Endothelial cell of umbilical vein (primary cell): ENCODE measurements at regions not wholly inside any gene's neighbourhood (a gene's known extent, or its start where the extent isn't known, plus 50 kb on each side); places are given as distances from the start of the nearest gene placed in this dataset.

ENCODE experiments used
- BruUV-seq: library from RNA; stranded (reverse); fragments of 400-500 nt; replicated peaks from 2 replicates; lab custom pipeline; 2021; lab: Mats Ljungman, UMichigan
- CTCF ChIA-PET: fragments of 300-600, 350-600 bp; sonication (Branson Sonifier 250); formaldehyde crosslinking; loops from one replicate; lab custom pipeline; 2021; ENCODE audit warnings: antibody characterized with exemption, inconsistent platforms; lab: Charles Lee
- POLR2A ChIA-PET: fragments of 300-600, 350-600 bp; sonication (Branson Sonifier 250); formaldehyde crosslinking; loops from one replicate; lab custom pipeline; 2021; ENCODE audit warnings: antibody characterized with exemption, inconsistent platforms; lab: Charles Lee
- DNase-seq: peaks from one replicate; pipeline ENCODE4 v3.0.0-alpha.2; 2011; ENCODE audit warnings: low read depth, low spot score
- FAIRE-seq: peaks from 2 replicates; lab custom pipeline; 2011; peaks lifted over from hg19 to GRCh38; lab: Jason Lieb, UNC
- H2AFZ ChIP-seq: 2 replicates; pipeline ENCODE4 v1.6.0; 2012; ENCODE audit warnings: low read depth, low read length, control low read depth, inconsistent platforms
- H3K27ac ChIP-seq: 2 replicates; pipeline ENCODE4 v1.5.1; 2011; ENCODE audit warnings: low read depth, mild to moderate bottlenecking, control low read depth, low read length, moderate library complexity; ENCODE audit not compliant: insufficient read depth
- H3K27me3 ChIP-seq, 2 experiments: 2 replicates each; pipeline versions ENCODE4 v1.6.0 to v1.6.1; 2011; ENCODE audit warnings: low read length in 2 of 2, mixed read lengths in 1 of 2; ENCODE audit not compliant: control insufficient read depth in 2 of 2, insufficient read depth in 2 of 2
- H3K36me3 ChIP-seq, 2 experiments: 2 replicates in 1 of 2; 3 replicates in 1 of 2; pipeline ENCODE4 v1.5.1; 2011; ENCODE audit warnings: low read length in 2 of 2, mild to moderate bottlenecking in 1 of 2, moderate library complexity in 1 of 2; ENCODE audit not compliant: control insufficient read depth in 2 of 2, insufficient read depth in 2 of 2; ENCODE audit errors: extremely low read depth in 1 of 2
- H3K4me1 ChIP-seq: 3 replicates; pipeline ENCODE4 v1.5.1; 2011; ENCODE audit warnings: mild to moderate bottlenecking, low read length; ENCODE audit not compliant: control insufficient read depth, insufficient read depth; ENCODE audit errors: extremely low read depth
- H3K4me2 ChIP-seq: 2 replicates; pipeline ENCODE4 v1.6.1; 2011; ENCODE audit warnings: low read length, control low read depth, mixed read lengths; ENCODE audit not compliant: insufficient read depth
- H3K4me3 ChIP-seq, 3 experiments: fragments of 200-600 bp in 1 of 3; sonication (generic), shearing (Covaris generic) in 1 of 3; replicated peaks in 1 of 3; 2 replicates each; pipeline ENCODE4 v1.5.1; 2011 to 2016; ENCODE audit warnings: control low read depth in 3 of 3, low read length in 3 of 3, mild to moderate bottlenecking in 2 of 3, inconsistent platforms in 1 of 3, low read depth in 1 of 3, moderate library complexity in 1 of 3; ENCODE audit not compliant: insufficient read depth in 1 of 3
- H3K79me2 ChIP-seq: 2 replicates; pipeline ENCODE4 v1.6.0; 2012; ENCODE audit warnings: low read length, inconsistent platforms; ENCODE audit not compliant: control insufficient read depth, insufficient read depth
- H3K9ac ChIP-seq: replicated peaks from 2 replicates; pipeline ENCODE3; 2011; ENCODE audit warnings: low read length, control low read depth; ENCODE audit not compliant: insufficient read depth; ENCODE audit errors: extremely low read depth
- H3K9me1 ChIP-seq: replicated peaks from 3 replicates; pipeline ENCODE4 v1.6.0; 2011; ENCODE audit warnings: mild to moderate bottlenecking, low read length; ENCODE audit not compliant: control insufficient read depth, insufficient read depth; ENCODE audit errors: extremely low read depth
- H3K9me3 ChIP-seq: replicated peaks from 2 replicates; pipeline ENCODE4 v1.5.1; 2012; ENCODE audit warnings: low read length, inconsistent platforms; ENCODE audit not compliant: control insufficient read depth, insufficient read depth
- H4K20me1 ChIP-seq: replicated peaks from 2 replicates; pipeline ENCODE3; 2011; ENCODE audit warnings: mild to moderate bottlenecking, low read length; ENCODE audit not compliant: control insufficient read depth, insufficient read depth; ENCODE audit errors: extremely low read depth
- FOS ChIP-seq: IDR thresholded peaks from 2 replicates; pipeline ENCODE4 v1.6.1; 2011; ENCODE audit warnings: mild to moderate bottlenecking, low read length, moderate library complexity, borderline replicate concordance; ENCODE audit not compliant: insufficient read depth
- GATA2 ChIP-seq: IDR thresholded peaks from 2 replicates; pipeline ENCODE4 v1.7.0; 2011; ENCODE audit warnings: low read depth, mild to moderate bottlenecking, moderate library complexity, mixed read lengths, low read length; ENCODE audit not compliant: insufficient read length, insufficient read depth
- JUN ChIP-seq: IDR thresholded peaks from 2 replicates; pipeline ENCODE4 v1.6.1; 2011; ENCODE audit warnings: borderline replicate concordance, low read depth; ENCODE audit not compliant: insufficient read length, insufficient read depth
- MYC ChIP-seq: IDR thresholded peaks from one replicate; pipeline ENCODE4 v1.6.1; 2011; ENCODE audit warnings: mild to moderate bottlenecking, low read depth, low read length
- dilution Hi-C: fragments of 300-500 bp; cut with MboI; formaldehyde crosslinking; loops from one replicate; pipeline ENCODE4 v1.15.0; 2019; ENCODE audit warnings: low sequenced_read_pairs; ENCODE audit not compliant: extremely low pct_ligation_motif_present
- intact Hi-C: fragments of 100-400 bp; cut with micrococcal nuclease; formaldehyde crosslinking; loops from one replicate; pipeline ENCODE4 v1.10.0; 2022
- TF ChIP-seq, protein P1 (sequence below): IDR thresholded peaks from 2 replicates; pipeline ENCODE4 v1.6.1; 2011; ENCODE audit not compliant: insufficient read depth, insufficient read length
- TF ChIP-seq, protein P2 (sequence below), 2 donors: IDR thresholded peaks; 1 replicate in 1 of 2; 2 replicates in 1 of 2; pipeline ENCODE4 v1.5.1; 2011; ENCODE audit warnings: low read length in 2 of 2, mild to moderate bottlenecking in 2 of 2, moderate library complexity in 2 of 2, control low read depth in 1 of 2, inconsistent platforms in 1 of 2, low read depth in 1 of 2; ENCODE audit not compliant: insufficient read depth in 1 of 2; ENCODE audit errors: extremely low read depth in 1 of 2

DNA sequence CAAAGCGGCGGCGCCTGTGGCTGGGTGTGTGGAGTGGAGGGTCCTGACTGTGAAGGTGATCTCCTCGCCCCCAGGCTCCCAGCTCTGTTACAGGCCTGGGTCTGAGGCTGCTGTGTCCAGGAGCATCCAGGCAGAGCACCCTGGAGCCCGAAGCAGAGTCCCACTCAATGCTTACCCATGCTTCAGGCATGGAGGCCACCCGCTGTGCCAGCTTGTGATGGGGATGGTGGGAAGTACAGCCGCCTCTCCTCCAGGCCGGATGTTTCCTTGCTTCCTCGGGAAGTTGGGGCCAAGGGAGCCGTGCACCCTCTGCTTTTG is 255.9 kb upstream of the IRX1 start:
- TF ChIP-seq GATA2, result no peak
- TF ChIP-seq MYC, result no peak
- TF ChIP-seq, protein P1, sequence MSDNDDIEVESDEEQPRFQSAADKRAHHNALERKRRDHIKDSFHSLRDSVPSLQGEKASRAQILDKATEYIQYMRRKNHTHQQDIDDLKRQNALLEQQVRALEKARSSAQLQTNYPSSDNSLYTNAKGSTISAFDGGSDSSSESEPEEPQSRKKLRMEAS, result no peak
- TF ChIP-seq, protein P2, sequence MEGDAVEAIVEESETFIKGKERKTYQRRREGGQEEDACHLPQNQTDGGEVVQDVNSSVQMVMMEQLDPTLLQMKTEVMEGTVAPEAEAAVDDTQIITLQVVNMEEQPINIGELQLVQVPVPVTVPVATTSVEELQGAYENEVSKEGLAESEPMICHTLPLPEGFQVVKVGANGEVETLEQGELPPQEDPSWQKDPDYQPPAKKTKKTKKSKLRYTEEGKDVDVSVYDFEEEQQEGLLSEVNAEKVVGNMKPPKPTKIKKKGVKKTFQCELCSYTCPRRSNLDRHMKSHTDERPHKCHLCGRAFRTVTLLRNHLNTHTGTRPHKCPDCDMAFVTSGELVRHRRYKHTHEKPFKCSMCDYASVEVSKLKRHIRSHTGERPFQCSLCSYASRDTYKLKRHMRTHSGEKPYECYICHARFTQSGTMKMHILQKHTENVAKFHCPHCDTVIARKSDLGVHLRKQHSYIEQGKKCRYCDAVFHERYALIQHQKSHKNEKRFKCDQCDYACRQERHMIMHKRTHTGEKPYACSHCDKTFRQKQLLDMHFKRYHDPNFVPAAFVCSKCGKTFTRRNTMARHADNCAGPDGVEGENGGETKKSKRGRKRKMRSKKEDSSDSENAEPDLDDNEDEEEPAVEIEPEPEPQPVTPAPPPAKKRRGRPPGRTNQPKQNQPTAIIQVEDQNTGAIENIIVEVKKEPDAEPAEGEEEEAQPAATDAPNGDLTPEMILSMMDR (IDR thresholded peaks at IDR 0.05; ENCODE audit: extremely low read depth in 1 of 2, insufficient read depth in 1 of 2, low read depth in 1 of 2, low read length in 2 of 2), result no peak
- no peak for TF ChIP-seq JUN
- no peak for TF ChIP-seq FOS
- CTCF ChIA-PET, result no interaction called here
- Histone ChIP-seq H3K27me3 (no peaks in the 10 kb centered on the region), H3K9me1 (no peaks in the 10 kb centered on the region), H3K4me1 (no peaks in the 10 kb centered on the region), H4K20me1 (no peaks in the 10 kb centered on the region), H3K4me3 (no peak overlapping the region), H3K27ac (no peak overlapping the region), H3K9ac (no peak overlapping the region), H3K4me2 (no peak overlapping the region), H3K36me3 (no peaks in the 10 kb centered on the region), H3K9me3 (peaks cover 10% of the 10 kb centered on the region), H2AFZ (no peak overlapping the region), H3K79me2 (no peaks in the 10 kb centered on the region)
- dilution Hi-C loops (no loop called here), intact Hi-C loops (no loop called here)
- POLR2A ChIA-PET, result no interaction called here
- no TSS peak for BruUV-seq
- DNase-seq, result no peak
- no peak for FAIRE-seq
